Naive thymus-derived CD8-positive, alpha-beta T cell (primary cell): ENCODE measurements at regions not wholly inside any gene's neighbourhood (a gene's known extent, or its start where the extent isn't known, plus 50 kb on each side); places are given as distances from the start of the nearest gene placed in this dataset.
"Not testable (repeated sequence)": the region's sequence is repeated elsewhere in the genome, so short reads cannot be mapped to it uniquely, and the experiment has no call there.

Source experiments
- ATAC-seq, 2 donors: fragments of 150-1000 bp; cut with Tn5 transposase in 1 of 2; sonication (Bioruptor Pico), chemical (Tn5 transposase) in 1 of 2; 1 replicate in 1 of 2; 2 replicates in 1 of 2; pipeline ENCODE4 v1.10.0; 2021; ENCODE audit warnings: mild to moderate bottlenecking in 2 of 2, moderate library complexity in 2 of 2
- POLR2A ChIA-PET: fragments of 350-600 bp; sonication (Branson Sonifier 250); formaldehyde crosslinking; loops from one replicate; lab custom pipeline; 2021; ENCODE audit warnings: antibody characterized with exemption; lab: Charles Lee
- DNase-seq, 10 donors: peaks; one replicate each; pipeline versions ENCODE4 v3.0.0 to v3.0.0-alpha.2; 2020 to 2022
- H3K27ac Mint-ChIP-seq, 10 donors: one replicate each; pipeline ENCODE4 v1.8.0; 2020 to 2022; ENCODE audit warnings: mild to moderate bottlenecking in 10 of 10, mixed read lengths in 10 of 10, moderate library complexity in 4 of 10, inconsistent platforms in 1 of 10
- H3K27me3 Mint-ChIP-seq, 5 donors: one replicate each; pipeline ENCODE4 v1.8.0; 2021 to 2022; ENCODE audit warnings: mixed read lengths in 5 of 5
- H3K36me3 Mint-ChIP-seq, 3 donors: one replicate each; pipeline ENCODE4 v1.8.0; 2020 to 2022; ENCODE audit warnings: mixed read lengths in 3 of 3, mild to moderate bottlenecking in 2 of 3, inconsistent platforms in 1 of 3
- H3K4me1 Mint-ChIP-seq, 4 donors: one replicate each; pipeline ENCODE4 v1.8.0; 2021 to 2022; ENCODE audit warnings: mixed read lengths in 4 of 4
- H3K4me3 Mint-ChIP-seq, 10 donors: one replicate each; pipeline ENCODE4 v1.8.0; 2020 to 2022; ENCODE audit warnings: mild to moderate bottlenecking in 10 of 10, mixed read lengths in 10 of 10, moderate library complexity in 6 of 10, inconsistent platforms in 1 of 10
- H3K9me3 Mint-ChIP-seq, 9 donors: one replicate each; pipeline ENCODE4 v1.8.0; 2020 to 2022; ENCODE audit warnings: mixed read lengths in 9 of 9, mild to moderate bottlenecking in 3 of 9, inconsistent platforms in 1 of 9, moderate library complexity in 1 of 9

DNA sequence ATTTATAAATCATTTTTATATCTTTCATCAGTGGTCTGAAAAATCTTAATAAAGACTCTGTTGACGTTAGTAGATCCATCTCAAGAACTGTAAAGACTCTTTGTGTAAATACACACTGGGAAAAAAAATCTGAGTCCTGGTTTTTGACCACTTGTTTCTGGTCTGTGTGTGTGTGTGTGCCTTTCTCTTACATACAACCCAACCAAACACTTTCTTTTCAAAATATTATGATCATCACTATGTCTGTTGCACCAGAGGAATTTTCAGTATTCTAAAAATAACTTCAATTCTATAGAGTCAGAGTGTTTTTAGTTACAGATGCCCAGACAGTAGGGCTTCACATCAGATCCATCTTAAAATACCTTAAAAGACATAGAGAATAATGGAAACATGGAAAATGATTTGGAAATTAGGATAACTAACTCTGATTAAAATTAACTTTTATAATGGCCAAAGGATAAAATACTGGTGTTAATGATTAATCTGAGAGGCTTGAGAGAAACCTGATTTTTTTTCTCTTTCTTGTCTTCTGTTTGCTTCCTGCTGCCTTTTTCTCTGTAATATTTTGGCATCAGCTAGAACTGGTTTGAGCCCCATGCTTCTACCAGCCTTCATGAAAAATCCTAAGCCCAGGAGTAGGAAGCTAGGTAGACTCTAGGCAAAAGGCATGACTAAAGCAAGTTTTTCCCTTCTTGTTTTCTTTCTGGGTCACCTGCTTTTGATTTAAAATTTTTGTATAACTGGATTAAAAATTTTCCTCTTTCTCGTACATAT, 99.7 kb downstream of the ATXN3L start:
- DNase-seq (no peak), ATAC-seq (no peak)
- Mint-ChIP-seq H3K9me3 (peaks cover 0 to 9% (median 0%) of the 10 kb centered on the region in 9 donors), H3K4me1 (peaks cover 0 to 1% (median 0%) of the 10 kb centered on the region in 4 donors), H3K36me3 (peaks cover 0 to 8% (median 0%) of the 10 kb centered on the region in 3 donors), H3K27me3 (no peaks in the 10 kb centered on the region), H3K4me3 (no peak overlapping the region), H3K27ac (no peak overlapping the region)
- POLR2A ChIA-PET = no interaction called here

DNA sequence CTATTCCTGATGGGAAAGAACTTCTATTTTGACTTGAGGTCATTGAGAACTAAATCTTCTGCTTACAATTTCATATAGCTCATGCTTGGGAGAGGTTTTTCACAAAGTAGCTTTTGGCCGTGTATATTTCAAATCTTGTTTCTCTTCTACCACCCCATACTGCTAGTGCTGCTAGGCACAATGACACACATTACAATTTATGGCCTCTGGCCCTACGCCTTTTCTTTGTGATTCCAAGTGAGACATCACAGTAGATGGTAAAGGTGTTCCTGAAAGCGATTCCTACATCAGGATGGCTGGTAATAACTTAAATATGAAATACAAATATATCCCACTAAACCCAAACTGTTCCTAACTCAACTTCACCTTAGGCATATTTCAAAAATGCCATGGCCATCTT, 101.1 kb downstream of the ATXN3L start:
- peaks cover 0 to 1% (median 0%) of the 10 kb centered on the region in 4 donors for H3K4me1 Mint-ChIP-seq
- no peak overlapping the region for H3K4me3 Mint-ChIP-seq
- POLR2A ChIA-PET = interaction anchor here (0.6 kb wide), 1 partner anchor 15 kb away, joined by 3 read pairs; no protein-coding TSS in a partner anchor
- no peaks in the 10 kb centered on the region for H3K27me3 Mint-ChIP-seq
- peaks cover 0 to 8% (median 0%) of the 10 kb centered on the region in 3 donors for H3K36me3 Mint-ChIP-seq
- DNase-seq = no peak
- no peak for ATAC-seq
- H3K27ac Mint-ChIP-seq = no peak overlapping the region
- peaks cover 0 to 13% (median 0%) of the 10 kb centered on the region in 9 donors for H3K9me3 Mint-ChIP-seq

DNA sequence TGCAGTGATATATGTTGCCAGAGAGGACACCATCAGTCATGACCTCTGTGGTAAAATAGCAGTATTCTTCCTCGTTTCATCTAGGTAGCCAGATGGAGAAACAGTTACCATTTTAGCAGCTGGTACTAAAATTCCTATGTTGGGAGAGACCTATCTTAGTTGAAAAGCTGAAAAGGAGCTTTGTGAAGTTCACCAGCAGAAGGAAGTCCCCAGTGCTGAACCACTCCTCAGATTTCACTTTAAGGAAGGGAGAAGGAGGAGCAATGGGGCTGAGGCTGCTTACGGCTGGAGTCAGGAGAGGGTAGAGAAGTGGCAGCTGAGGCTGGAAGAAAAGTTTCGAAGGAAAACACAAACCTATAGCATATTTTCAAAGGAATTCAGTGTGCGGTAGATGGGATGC, 103.7 kb downstream of the ATXN3L start:
- Mint-ChIP-seq H3K27ac (no peak overlapping the region), H3K36me3 (peaks cover 0 to 8% (median 0%) of the 10 kb centered on the region in 3 donors), H3K4me3 (no peak overlapping the region), H3K4me1 (peaks cover 0 to 7% (median 3%) of the 10 kb centered on the region in 4 donors), H3K9me3 (peaks cover 0 to 13% (median 0%) of the 10 kb centered on the region in 9 donors), H3K27me3 (no peaks in the 10 kb centered on the region)
- POLR2A ChIA-PET = no interaction called here
- DNase-seq (no peak), ATAC-seq (no peak)

DNA sequence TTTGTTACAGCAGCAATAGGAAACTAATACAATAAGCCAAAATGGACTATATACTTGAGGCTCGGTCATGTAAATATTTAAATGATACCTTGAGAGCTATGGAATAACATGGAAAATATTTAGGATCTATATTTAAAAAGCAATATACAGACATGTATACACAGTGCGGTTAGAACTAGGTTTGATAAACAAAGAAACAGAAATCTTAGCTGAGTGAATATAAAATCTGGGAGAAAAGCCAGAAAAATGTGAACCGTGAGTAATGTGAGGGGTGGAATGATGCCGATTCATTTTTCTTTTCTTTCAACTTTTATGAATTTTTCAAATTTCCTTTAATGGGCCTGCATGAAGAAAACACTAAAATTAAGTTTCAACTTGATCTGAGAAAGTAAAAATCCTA, 104.1 kb downstream of the ATXN3L start:
- POLR2A ChIA-PET = no interaction called here
- H3K9me3 Mint-ChIP-seq = peaks cover 0 to 13% (median 0%) of the 10 kb centered on the region in 9 donors
- H3K27me3 Mint-ChIP-seq = no peaks in the 10 kb centered on the region
- ATAC-seq (no peak), DNase-seq (no peak)
- H3K27ac Mint-ChIP-seq = no peak overlapping the region
- H3K4me1 Mint-ChIP-seq = peaks cover 0 to 7% (median 3%) of the 10 kb centered on the region in 4 donors
- peaks cover 0 to 8% (median 0%) of the 10 kb centered on the region in 3 donors for H3K36me3 Mint-ChIP-seq
- H3K4me3 Mint-ChIP-seq = no peak overlapping the region

DNA sequence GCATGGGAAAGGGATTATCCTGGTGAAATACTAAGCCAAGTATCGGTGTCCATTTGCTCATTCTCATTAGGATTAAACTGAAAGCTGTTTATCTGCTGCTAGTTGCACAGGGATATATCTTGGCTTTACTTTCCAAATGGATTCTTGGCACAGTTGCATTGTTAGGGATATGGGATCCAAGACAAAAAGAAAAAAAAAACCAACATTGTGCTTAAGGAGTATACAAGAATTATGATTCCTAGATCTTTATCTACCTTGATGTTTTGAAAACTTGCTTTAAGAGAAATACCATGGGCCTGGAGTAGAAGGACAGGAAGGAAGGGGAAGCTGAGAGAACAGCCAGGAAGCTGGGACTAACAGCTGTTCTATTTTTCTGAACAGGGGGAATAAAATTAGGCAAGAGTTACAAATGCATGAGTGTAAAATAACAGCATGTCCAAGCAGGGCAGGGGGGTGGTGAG, 107.6 kb downstream of the ATXN3L start:
- POLR2A ChIA-PET = no interaction called here
- H3K9me3 Mint-ChIP-seq = peaks cover 0 to 13% (median 0%) of the 10 kb centered on the region in 9 donors
- peaks cover 0 to 8% (median 0%) of the 10 kb centered on the region in 3 donors for H3K36me3 Mint-ChIP-seq
- ATAC-seq (no peak), DNase-seq (no peak)
- no peaks in the 10 kb centered on the region for H3K27me3 Mint-ChIP-seq
- peak overlapping the region in 1 of 10 donors; percentile 1 for H3K27ac Mint-ChIP-seq
- no peak overlapping the region for H3K4me3 Mint-ChIP-seq
- H3K4me1 Mint-ChIP-seq = peaks cover 0 to 7% (median 3%) of the 10 kb centered on the region in 4 donors

DNA sequence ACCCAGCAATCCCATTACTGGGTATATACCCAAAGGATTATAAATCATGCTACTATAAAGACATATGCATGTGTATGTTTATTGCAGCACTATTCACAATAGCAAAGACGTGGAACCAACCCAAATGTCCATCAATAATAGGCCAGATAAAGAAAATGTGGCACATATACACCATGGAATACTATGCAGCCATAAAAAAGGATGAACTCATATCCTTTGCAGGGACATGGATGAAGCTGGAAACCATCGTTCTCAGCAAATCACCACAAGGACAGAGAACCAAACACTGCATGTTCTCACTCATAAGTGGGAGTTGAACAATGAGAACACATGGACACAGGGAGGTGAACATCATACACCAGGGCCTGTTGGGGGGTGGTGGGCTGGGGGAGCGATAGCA, 109.7 kb downstream of the ATXN3L start:
- ATAC-seq, H3K27ac Mint-ChIP-seq, POLR2A ChIA-PET, H3K4me1 Mint-ChIP-seq, H3K36me3 Mint-ChIP-seq, H3K9me3 Mint-ChIP-seq, DNase-seq, H3K27me3 Mint-ChIP-seq, H3K4me3 Mint-ChIP-seq: not testable (repeated sequence)

DNA sequence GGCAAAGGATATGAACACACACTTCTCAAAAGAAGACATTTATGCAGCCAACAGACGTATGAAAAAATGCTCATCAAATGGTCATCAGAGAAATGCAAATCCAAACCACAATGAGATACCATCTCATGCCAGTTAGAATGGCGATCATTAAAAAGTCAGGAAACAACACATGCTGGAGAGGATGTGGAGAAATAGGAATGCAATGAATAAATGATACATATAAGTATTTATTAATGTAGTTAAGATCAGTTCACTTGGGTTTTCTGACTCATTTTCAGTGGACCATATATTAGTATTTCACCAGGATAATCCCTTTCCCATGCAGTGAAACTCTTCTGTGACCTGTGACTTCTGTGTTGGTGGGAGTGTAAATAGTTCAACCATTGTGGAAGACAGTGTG, 110.1 kb downstream of the ATXN3L start:
- ATAC-seq, POLR2A ChIA-PET, H3K9me3 Mint-ChIP-seq, H3K4me3 Mint-ChIP-seq, H3K27ac Mint-ChIP-seq, H3K27me3 Mint-ChIP-seq, H3K36me3 Mint-ChIP-seq, DNase-seq, H3K4me1 Mint-ChIP-seq: not testable (repeated sequence)

DNA sequence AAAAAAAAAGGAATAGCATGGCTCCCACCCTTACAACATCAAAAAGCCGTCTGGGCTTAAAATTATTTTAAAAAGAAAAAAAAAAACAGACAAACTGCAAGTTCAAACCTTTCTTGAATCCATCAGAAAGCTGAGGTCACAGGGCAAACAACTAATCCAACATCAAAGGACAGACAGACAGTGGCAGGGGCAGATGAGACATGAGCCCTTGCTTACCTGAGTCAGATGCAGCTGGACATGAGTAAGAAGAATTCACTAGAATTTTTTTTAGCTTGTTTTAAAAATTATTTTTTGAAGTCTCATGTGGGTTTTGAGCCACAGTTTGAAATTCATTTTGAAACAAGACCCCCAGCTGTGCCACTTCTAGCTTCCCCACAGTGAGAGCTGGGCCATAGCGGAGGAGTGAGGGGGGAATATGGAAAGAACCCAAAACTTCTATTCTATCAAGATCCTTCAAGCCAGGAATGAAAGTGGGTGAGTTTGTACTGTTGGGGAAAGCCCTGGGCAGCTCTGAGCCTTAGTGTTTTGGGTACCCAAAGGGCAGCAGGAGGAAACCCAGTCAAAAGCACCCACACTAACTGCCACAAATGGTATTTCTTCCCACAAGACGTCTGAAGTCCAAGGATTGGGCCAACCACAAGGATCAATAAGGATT, 111.4 kb downstream of the ATXN3L start:
- Mint-ChIP-seq H3K9me3 (peaks cover 0 to 6% (median 0%) of the 10 kb centered on the region in 9 donors), H3K36me3 (no peaks in the 10 kb centered on the region), H3K4me1 (peaks cover 0 to 10% (median 3%) of the 10 kb centered on the region in 4 donors), H3K4me3 (no peak overlapping the region), H3K27me3 (no peaks in the 10 kb centered on the region), H3K27ac (no peak overlapping the region)
- POLR2A ChIA-PET = interaction anchor here (0.7 kb wide), 1 partner anchor 41 kb away, joined by 3 read pairs; no protein-coding TSS in a partner anchor
- ATAC-seq (no peak), DNase-seq (no peak)

DNA sequence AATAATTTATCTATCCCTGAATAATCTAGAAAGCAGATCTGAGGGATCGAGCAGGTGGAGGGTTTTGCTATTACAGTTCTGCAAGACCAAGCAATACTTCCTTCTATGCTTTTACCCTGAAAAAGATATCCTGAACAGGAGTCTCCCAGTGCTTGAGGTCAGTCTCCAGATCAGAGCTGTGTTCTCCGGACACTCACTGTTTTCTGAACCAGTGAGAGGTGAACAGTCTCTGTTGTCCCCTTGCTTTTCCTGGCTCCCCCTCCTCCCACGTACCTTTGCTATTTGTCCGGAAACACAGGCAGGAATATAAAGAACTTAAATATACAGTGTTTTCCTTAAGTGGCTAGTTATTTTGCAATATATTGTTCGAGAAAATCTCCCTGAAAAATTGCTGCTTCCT, 116.6 kb downstream of the ATXN3L start:
- Mint-ChIP-seq H3K9me3 (no peaks in the 10 kb centered on the region), H3K36me3 (no peaks in the 10 kb centered on the region), H3K27me3 (no peaks in the 10 kb centered on the region), H3K27ac (no peak overlapping the region), H3K4me1 (peaks cover 0 to 4% (median 0%) of the 10 kb centered on the region in 4 donors), H3K4me3 (no peak overlapping the region)
- ATAC-seq (no peak), DNase-seq (no peak)
- POLR2A ChIA-PET = no interaction called here

DNA sequence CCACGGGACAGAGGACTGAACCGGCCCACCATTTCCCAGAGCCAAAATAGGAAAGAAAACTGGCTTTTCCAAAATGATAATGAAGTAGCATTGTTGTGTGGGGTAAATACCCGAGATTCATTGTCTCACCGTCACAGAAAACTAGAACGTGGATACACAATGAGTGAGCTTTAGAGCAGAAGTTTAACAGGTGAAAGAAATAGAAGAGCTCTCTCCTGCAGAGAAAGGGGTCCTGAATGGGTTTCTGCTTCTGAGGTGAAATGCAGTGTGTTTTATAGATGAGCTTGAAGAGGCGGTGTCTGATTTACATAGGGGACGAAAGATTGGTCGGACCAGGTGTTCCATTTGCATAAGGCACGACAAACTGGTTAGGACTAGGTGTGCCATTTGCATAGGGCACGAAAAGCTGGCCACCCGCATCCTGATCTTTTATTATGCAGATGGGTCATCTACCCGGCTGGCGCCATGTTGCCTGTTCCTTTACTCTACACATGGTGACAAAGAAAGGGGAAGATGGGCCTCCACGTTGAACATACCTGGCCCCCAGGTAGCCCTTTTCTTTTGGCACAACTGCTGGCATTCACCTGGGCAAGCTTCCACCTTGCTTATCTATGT, 118.1 kb downstream of the ATXN3L start:
- Mint-ChIP-seq H3K4me3 (no peak overlapping the region), H3K27me3 (no peaks in the 10 kb centered on the region), H3K9me3 (no peaks in the 10 kb centered on the region), H3K4me1 (peaks cover 0 to 2% (median 0%) of the 10 kb centered on the region in 4 donors), H3K36me3 (no peaks in the 10 kb centered on the region), H3K27ac (no peak overlapping the region)
- ATAC-seq (no peak), DNase-seq (no peak)
- POLR2A ChIA-PET = no interaction called here

DNA sequence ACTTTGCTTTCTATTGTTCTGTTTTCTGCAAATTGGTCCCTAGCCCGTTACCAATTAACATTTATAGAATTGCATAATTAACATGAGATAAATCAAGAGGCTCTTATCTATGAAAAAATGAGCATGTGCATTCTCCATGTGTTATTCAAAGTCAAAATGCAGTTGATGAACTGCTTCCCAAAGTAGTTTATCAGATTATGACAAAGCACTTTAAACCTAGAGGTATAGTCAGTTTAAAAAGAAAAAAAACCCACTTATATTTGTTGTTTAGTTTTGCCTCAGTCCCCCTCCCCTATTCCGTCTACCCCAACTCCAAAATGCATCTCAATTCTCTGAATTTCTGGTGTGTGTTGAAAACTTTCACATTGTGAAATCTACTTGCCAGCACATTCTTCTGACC, 119.5 kb downstream of the ATXN3L start:
- Mint-ChIP-seq H3K4me1 (no peaks in the 10 kb centered on the region), H3K4me3 (no peak overlapping the region), H3K36me3 (no peaks in the 10 kb centered on the region), H3K27me3 (no peaks in the 10 kb centered on the region), H3K27ac (no peak overlapping the region), H3K9me3 (no peaks in the 10 kb centered on the region)
- DNase-seq = no peak
- POLR2A ChIA-PET = no interaction called here
- no peak for ATAC-seq

DNA sequence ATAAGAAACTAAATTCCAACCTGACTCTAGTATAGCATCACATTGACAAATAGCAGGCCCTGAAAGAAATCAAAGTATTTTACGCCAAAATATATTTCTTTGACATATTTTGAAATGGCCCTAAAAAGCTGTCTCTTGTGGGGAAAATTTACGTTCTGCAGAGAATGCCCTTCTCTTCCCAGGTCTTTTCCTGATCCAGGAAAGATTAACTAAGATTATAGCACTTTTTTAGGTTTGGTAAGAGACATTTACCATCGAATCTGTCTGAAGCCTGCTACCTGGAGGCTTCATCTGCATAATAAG, 121.1 kb downstream of the ATXN3L start:
- Mint-ChIP-seq H3K4me1 (peaks cover 0 to 4% (median 0%) of the 10 kb centered on the region in 4 donors), H3K4me3 (no peak overlapping the region), H3K9me3 (no peaks in the 10 kb centered on the region), H3K27ac (no peak overlapping the region), H3K27me3 (no peaks in the 10 kb centered on the region), H3K36me3 (no peaks in the 10 kb centered on the region)
- DNase-seq (no peak), ATAC-seq (no peak)
- POLR2A ChIA-PET = no interaction called here
